GM12878 (cell line): ENCODE measurements at regions not wholly inside any gene's neighbourhood (a gene's known extent, or its start where the extent isn't known, plus 50 kb on each side); places are given as distances from the start of the nearest gene placed in this dataset.

Experiments used
- ATAC-seq: fragments of 200-7000 bp; cut with Tn5 transposase; 3 replicates; pipeline ENCODE4 v1.9.1; 2020; ENCODE audit warnings: mild to moderate bottlenecking, moderate library complexity
- BruUV-seq: library from RNA; stranded (reverse); fragments of 400-500 nt; replicated peaks from 2 replicates; lab custom pipeline; 2021; lab: Mats Ljungman, UMichigan
- CTCF ChIA-PET: fragments of 300-600 bp; sonication (Branson Sonifier 250); formaldehyde crosslinking; extraction: SDS; loops from one replicate; lab custom pipeline; 2021; ENCODE audit warnings: inconsistent platforms; lab: Yijun Ruan, JAX
- POLR2A ChIA-PET: fragments of 350-600 bp; formaldehyde crosslinking; extraction: SDS; loops from one replicate; lab custom pipeline; 2021; ENCODE audit warnings: inconsistent platforms; lab: Charles Lee
- RAD21 ChIA-PET: fragments of 300-600 bp; sonication (Branson Sonifier 250); formaldehyde crosslinking; loops from one replicate; lab custom pipeline; 2023; ENCODE audit warnings: antibody characterized with exemption; ENCODE audit not compliant: unreplicated experiment; lab: Charles Lee
- SMC1A ChIA-PET: fragments of 300-600 bp; sonication (Branson Sonifier 250); formaldehyde crosslinking; loops from one replicate; lab custom pipeline; 2023; ENCODE audit not compliant: unreplicated experiment, uncharacterized antibody; lab: Charles Lee
- DNase-seq: peaks from one replicate; pipeline ENCODE4 v3.0.0-alpha.2; 2011; ENCODE audit warnings: low read depth, low spot score
- FAIRE-seq: peaks from 3 replicates; lab custom pipeline; 2011; peaks lifted over from hg19 to GRCh38; lab: Jason Lieb, UNC
- H2AFZ ChIP-seq: 2 replicates; pipeline ENCODE4 v1.6.0; 2011; ENCODE audit warnings: low read depth, low read length, control low read depth; ENCODE audit not compliant: control insufficient read depth
- H3K27ac ChIP-seq: 2 replicates; pipeline ENCODE4 v1.5.1; 2011; ENCODE audit warnings: control low read depth; ENCODE audit not compliant: control insufficient read depth, insufficient read depth
- H3K27me3 ChIP-seq, 2 experiments: replicated peaks in 1 of 2; 2 replicates each; pipeline versions ENCODE4 v1.6.0 to v1.6.1; 2011; ENCODE audit warnings: low read length in 1 of 2; ENCODE audit not compliant: control insufficient read depth in 2 of 2, insufficient read depth in 2 of 2
- H3K36me3 ChIP-seq, 2 experiments: 2 replicates each; pipeline ENCODE4 v1.5.1; 2011; ENCODE audit warnings: low read length in 1 of 2; ENCODE audit not compliant: control insufficient read depth in 2 of 2, insufficient read depth in 2 of 2
- H3K4me1 ChIP-seq: 2 replicates; pipeline ENCODE4 v1.6.1; 2011; ENCODE audit warnings: mild to moderate bottlenecking, low read length, moderate library complexity, mixed read lengths; ENCODE audit not compliant: control insufficient read depth, insufficient read depth
- H3K4me2 ChIP-seq: 2 replicates; pipeline ENCODE4 v1.6.0; 2011; ENCODE audit warnings: control low read depth; ENCODE audit not compliant: control insufficient read depth, insufficient read depth
- H3K4me3 ChIP-seq: fragments of 200-600 bp; sonication (generic); 2 replicates; pipeline ENCODE4 v1.5.1; 2016
- H3K79me2 ChIP-seq: 2 replicates; pipeline ENCODE4 v1.6.0; 2011; ENCODE audit warnings: low read length; ENCODE audit not compliant: control insufficient read depth, insufficient read depth
- H3K9ac ChIP-seq: 2 replicates; pipeline ENCODE4 v1.8.0; 2011; ENCODE audit warnings: low read length, control low read depth, mixed read lengths; ENCODE audit not compliant: control insufficient read depth, insufficient read depth
- H3K9me3 ChIP-seq: replicated peaks from 3 replicates; pipeline ENCODE4 v1.5.1; 2011; ENCODE audit warnings: mild to moderate bottlenecking, low read length; ENCODE audit not compliant: control insufficient read depth, insufficient read depth
- H4K20me1 ChIP-seq: 2 replicates; pipeline ENCODE4 v1.6.0; 2011; ENCODE audit not compliant: control insufficient read depth, insufficient read depth
- BMI1 ChIP-seq: fragments of 450-650 bp; IDR thresholded peaks from 2 replicates; pipeline ENCODE4 v1.6.1; 2016; ENCODE audit warnings: mild to moderate bottlenecking, moderate library complexity, borderline replicate concordance
- HDGF ChIP-seq: fragments of 450-650 bp; IDR thresholded peaks from 2 replicates; pipeline ENCODE4 v1.6.1; 2016; ENCODE audit warnings: antibody characterized with exemption
- NFXL1 ChIP-seq: fragments of 450-650 bp; IDR thresholded peaks from 2 replicates; pipeline ENCODE4 v1.6.1; 2017; ENCODE audit warnings: antibody characterized with exemption, mild to moderate bottlenecking, borderline replicate concordance
- PAX5 ChIP-seq: IDR thresholded peaks from 2 replicates; pipeline ENCODE4 v1.6.1; 2011; ENCODE audit warnings: low read depth, low read length, borderline replicate concordance
- ZNF622 ChIP-seq: fragments of 450-650 bp; IDR thresholded peaks from 2 replicates; pipeline ENCODE4 v1.6.1; 2017; ENCODE audit warnings: mild to moderate bottlenecking, inconsistent platforms
- WGBS: methylation state at CpG from one replicate; pipeline ENCODE4 v1.1.6; 2016; ENCODE audit warnings: low lambda C conversion rate; ENCODE audit not compliant: insufficient replicate concordance, insufficient coverage; ENCODE audit errors: missing lambda C conversion rate; 5-methylcytosine and 5-hydroxymethylcytosine counted together
- in situ Hi-C: fragments of 300-500 bp; cut with MboI; formaldehyde crosslinking; loops from 9 replicates; pipeline ENCODE4 v1.14.3; 2018; ENCODE audit warnings: mixed read lengths
- intact Hi-C: fragments of 100-400 bp; cut with micrococcal nuclease; formaldehyde crosslinking; loops from one replicate; pipeline ENCODE4 v1.14.2; 2022; ENCODE audit not compliant: unreplicated experiment
- TF ChIP-seq, protein P1 (sequence below): IDR thresholded peaks from 2 replicates; pipeline ENCODE4 v1.6.1; 2011; ENCODE audit warnings: mild to moderate bottlenecking, low read depth, low read length, moderate library complexity; ENCODE audit not compliant: insufficient replicate concordance
- TF ChIP-seq, protein P2 (sequence below): IDR thresholded peaks from 2 replicates; pipeline ENCODE4 v1.6.1; 2012; ENCODE audit warnings: improper control_type of control experiment, low read depth, low read length; ENCODE audit not compliant: insufficient replicate concordance

DNA sequence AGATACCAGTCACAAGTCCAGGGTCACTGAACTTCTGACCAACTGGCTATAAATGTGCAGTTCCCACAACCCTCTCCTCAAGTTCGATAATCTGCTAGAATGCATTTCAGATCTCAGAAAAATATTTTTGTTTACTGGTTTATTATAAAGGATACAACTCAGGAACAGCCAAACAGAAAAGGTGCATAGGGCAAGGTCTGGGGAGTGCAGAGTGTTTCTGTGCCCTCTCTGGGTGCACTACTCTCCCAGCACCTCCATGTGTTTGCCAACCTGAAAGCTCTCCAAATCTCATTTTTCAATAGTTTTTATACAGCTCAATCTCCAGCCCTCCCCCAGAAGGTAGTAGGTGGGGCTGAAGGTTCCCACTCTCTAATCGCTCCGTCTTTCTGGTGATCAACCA is 85.2 kb downstream of the SKA1 start:
- DNase-seq (no peak), FAIRE-seq (no peak), ATAC-seq (no peak)
- ChIA-PET RAD21 (no interaction called here), SMC1A (no interaction called here), CTCF (no interaction called here), POLR2A (no interaction called here)
- Histone ChIP-seq H3K36me3 (no peaks in the 10 kb centered on the region), H3K79me2 (no peaks in the 10 kb centered on the region), H4K20me1 (no peaks in the 10 kb centered on the region), H3K4me2 (no peak overlapping the region), H3K4me3 (no peak overlapping the region), H3K27me3 (no peaks in the 10 kb centered on the region; a peak in 1 of 4 replicates), H3K9ac (no peak overlapping the region), H3K27ac (no peak overlapping the region), H3K9me3 (no peaks in the 10 kb centered on the region), H3K4me1 (no peaks in the 10 kb centered on the region), H2AFZ (no peak overlapping the region)
- no peak for TF ChIP-seq NFXL1
- TF ChIP-seq, protein P1, sequence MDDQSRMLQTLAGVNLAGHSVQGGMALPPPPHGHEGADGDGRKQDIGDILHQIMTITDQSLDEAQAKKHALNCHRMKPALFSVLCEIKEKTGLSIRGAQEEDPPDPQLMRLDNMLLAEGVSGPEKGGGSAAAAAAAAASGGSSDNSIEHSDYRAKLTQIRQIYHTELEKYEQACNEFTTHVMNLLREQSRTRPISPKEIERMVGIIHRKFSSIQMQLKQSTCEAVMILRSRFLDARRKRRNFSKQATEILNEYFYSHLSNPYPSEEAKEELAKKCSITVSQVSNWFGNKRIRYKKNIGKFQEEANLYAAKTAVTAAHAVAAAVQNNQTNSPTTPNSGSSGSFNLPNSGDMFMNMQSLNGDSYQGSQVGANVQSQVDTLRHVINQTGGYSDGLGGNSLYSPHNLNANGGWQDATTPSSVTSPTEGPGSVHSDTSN = no peak
- no peak for TF ChIP-seq BMI1
- TF ChIP-seq HDGF = no peak
- no peak for TF ChIP-seq ZNF622
- TF ChIP-seq PAX5 = no peak
- TF ChIP-seq, protein P2, sequence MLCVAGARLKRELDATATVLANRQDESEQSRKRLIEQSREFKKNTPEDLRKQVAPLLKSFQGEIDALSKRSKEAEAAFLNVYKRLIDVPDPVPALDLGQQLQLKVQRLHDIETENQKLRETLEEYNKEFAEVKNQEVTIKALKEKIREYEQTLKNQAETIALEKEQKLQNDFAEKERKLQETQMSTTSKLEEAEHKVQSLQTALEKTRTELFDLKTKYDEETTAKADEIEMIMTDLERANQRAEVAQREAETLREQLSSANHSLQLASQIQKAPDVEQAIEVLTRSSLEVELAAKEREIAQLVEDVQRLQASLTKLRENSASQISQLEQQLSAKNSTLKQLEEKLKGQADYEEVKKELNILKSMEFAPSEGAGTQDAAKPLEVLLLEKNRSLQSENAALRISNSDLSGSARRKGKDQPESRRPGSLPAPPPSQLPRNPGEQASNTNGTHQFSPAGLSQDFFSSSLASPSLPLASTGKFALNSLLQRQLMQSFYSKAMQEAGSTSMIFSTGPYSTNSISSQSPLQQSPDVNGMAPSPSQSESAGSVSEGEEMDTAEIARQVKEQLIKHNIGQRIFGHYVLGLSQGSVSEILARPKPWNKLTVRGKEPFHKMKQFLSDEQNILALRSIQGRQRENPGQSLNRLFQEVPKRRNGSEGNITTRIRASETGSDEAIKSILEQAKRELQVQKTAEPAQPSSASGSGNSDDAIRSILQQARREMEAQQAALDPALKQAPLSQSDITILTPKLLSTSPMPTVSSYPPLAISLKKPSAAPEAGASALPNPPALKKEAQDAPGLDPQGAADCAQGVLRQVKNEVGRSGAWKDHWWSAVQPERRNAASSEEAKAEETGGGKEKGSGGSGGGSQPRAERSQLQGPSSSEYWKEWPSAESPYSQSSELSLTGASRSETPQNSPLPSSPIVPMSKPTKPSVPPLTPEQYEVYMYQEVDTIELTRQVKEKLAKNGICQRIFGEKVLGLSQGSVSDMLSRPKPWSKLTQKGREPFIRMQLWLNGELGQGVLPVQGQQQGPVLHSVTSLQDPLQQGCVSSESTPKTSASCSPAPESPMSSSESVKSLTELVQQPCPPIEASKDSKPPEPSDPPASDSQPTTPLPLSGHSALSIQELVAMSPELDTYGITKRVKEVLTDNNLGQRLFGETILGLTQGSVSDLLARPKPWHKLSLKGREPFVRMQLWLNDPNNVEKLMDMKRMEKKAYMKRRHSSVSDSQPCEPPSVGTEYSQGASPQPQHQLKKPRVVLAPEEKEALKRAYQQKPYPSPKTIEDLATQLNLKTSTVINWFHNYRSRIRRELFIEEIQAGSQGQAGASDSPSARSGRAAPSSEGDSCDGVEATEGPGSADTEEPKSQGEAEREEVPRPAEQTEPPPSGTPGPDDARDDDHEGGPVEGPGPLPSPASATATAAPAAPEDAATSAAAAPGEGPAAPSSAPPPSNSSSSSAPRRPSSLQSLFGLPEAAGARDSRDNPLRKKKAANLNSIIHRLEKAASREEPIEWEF = no peak
- in situ Hi-C loops (no loop called here), intact Hi-C loops (no loop called here)
- WGBS = 24% methylated on average over 3 of the region's 3 CpGs
- BruUV-seq = no TSS peak
